ENCODE measurements at regions not wholly inside any gene's neighbourhood (a gene's known extent, or its start where the extent isn't known, plus 50 kb on each side); places are given as distances from the start of the nearest gene placed in this dataset.

GRCh38 chr22:22834204-22834603 lies 53.4 kb upstream of the IGLL5 start:
- no peak for TF ChIP-seq TBX2 (CRISPR knock-in tag; IDR thresholded peaks at IDR 0.05; ENCODE audit: borderline replicate concordance)
- TF ChIP-seq ZSCAN25 (CRISPR knock-in tag; IDR thresholded peaks at IDR 0.05), result no peak
- no peak for TF ChIP-seq KDM6A (CRISPR knock-in tag; IDR thresholded peaks at IDR 0.05; ENCODE audit: low read depth)
- no peak for TF ChIP-seq ESRRA (CRISPR knock-in tag; IDR thresholded peaks at IDR 0.05; ENCODE audit: low read depth)
- no peak for TF ChIP-seq SUZ12 (IDR thresholded peaks at IDR 0.05; ENCODE audit: low read depth, low read length)
- TF ChIP-seq SMAD9 (CRISPR knock-in tag; IDR thresholded peaks at IDR 0.05), result no peak
- TF ChIP-seq ZNF576 (CRISPR knock-in tag; IDR thresholded peaks at IDR 0.05), result no peak
- no peak for TF ChIP-seq ZBTB4 (CRISPR knock-in tag; IDR thresholded peaks at IDR 0.05; ENCODE audit: borderline replicate concordance)
- TF ChIP-seq ZSCAN12 (CRISPR knock-in tag; IDR thresholded peaks at IDR 0.05), result no peak
- TF ChIP-seq PHB2 (IDR thresholded peaks at IDR 0.05; ENCODE audit: partially characterized antibody), result no peak
- no peak for TF ChIP-seq ZFP36L1 (CRISPR knock-in tag; IDR thresholded peaks at IDR 0.05)
- no peak for TF ChIP-seq ZNF382 (CRISPR knock-in tag; IDR thresholded peaks at IDR 0.05; ENCODE audit: borderline replicate concordance)
- no peak for TF ChIP-seq MAFG (CRISPR knock-in tag; IDR thresholded peaks at IDR 0.05)
- TF ChIP-seq ETS1 (CRISPR knock-in tag; IDR thresholded peaks at IDR 0.05), result no peak
- Histone ChIP-seq H3K4me1 (ENCODE audit: insufficient read depth, low read length) (no peaks in the 10 kb centered on the region), H3K27me3 (ENCODE audit: control insufficient read depth in 1 of 2, insufficient read depth in 2 of 2, low read length in 2 of 2) (peaks cover 1 to 13% of the 10 kb centered on the region in 2 experiments; a peak in 2 of 5 replicates), H3K4me3 (replicated peaks in 1 of 3; ENCODE audit: insufficient read depth in 1 of 3, low read depth in 2 of 3, low read length in 3 of 3) (no peak overlapping the region), H3K36me3 (replicated peaks in 1 of 2; ENCODE audit: control insufficient read depth in 1 of 2, insufficient read depth in 2 of 2, low read length in 2 of 2) (no peaks in the 10 kb centered on the region), H4K20me1 (ENCODE audit: insufficient read depth, low read length) (no peaks in the 10 kb centered on the region), H3K9ac (ENCODE audit: insufficient read depth, low read depth, low read length) (no peak overlapping the region), H3K79me2 (ENCODE audit: insufficient read depth, low read length) (no peaks in the 10 kb centered on the region), H3K27ac (ENCODE audit: extremely low read length, insufficient read depth, low read length) (no peak overlapping the region), H2AFZ (ENCODE audit: low read length) (no peak overlapping the region), H3K9me3 (ENCODE audit: low read length) (no peaks in the 10 kb centered on the region), H3K4me2 (ENCODE audit: low read depth, low read length) (no peak overlapping the region)
- in situ Hi-C loops (cut with HindIII; ENCODE audit: extremely low pct_ligation_motif_present, low pct_unique_long_range_greater_than_20kb), result no loop called here
- 50% methylated on average over 2 of the region's 3 CpGs for WGBS (ENCODE audit: low lambda C conversion rate)
- no TSS peak for BruUV-seq (replicated peaks)
- no peak for DNase-seq (ENCODE audit: low spot score)
- ATAC-seq, result no peak
- ChIA-PET CTCF (ENCODE audit: low intra/inter-chr PET ratio, low total read pairs) (no interaction called here), POLR2A (no interaction called here)
- no peak for FAIRE-seq
- intact Hi-C loops (cut with micrococcal nuclease; ENCODE audit: unreplicated experiment), result no loop called here

Measured in HepG2 (cell line).